IMR-90 (cell line): ENCODE measurements at regions not wholly inside any gene's neighbourhood (a gene's known extent, or its start where the extent isn't known, plus 50 kb on each side); places are given as distances from the start of the nearest gene placed in this dataset.
A peak's percentile ranks its signal among the peaks of the same experiment; 100 is the strongest.

Experiments used
- ATAC-seq: fragments of 200-7000 bp; cut with Tn5 transposase; 2 replicates; pipeline ENCODE4 v1.9.1; 2020; ENCODE audit warnings: low read depth, mild to moderate bottlenecking, moderate library complexity
- BruUV-seq: library from RNA; stranded (reverse); fragments of 400-500 nt; replicated peaks from 2 replicates; lab custom pipeline; 2021; lab: Mats Ljungman, UMichigan
- CTCF ChIA-PET: fragments of 300-600 bp; formaldehyde crosslinking; extraction: SDS; loops from one replicate; lab custom pipeline; 2021; ENCODE audit warnings: antibody characterized with exemption; lab: Yijun Ruan, JAX
- POLR2A ChIA-PET: fragments of 300-600 bp; sonication (Branson Sonifier 250); formaldehyde crosslinking; loops from one replicate; lab custom pipeline; 2022; ENCODE audit warnings: antibody characterized with exemption; ENCODE audit not compliant: unreplicated experiment; lab: Charles Lee
- DNase-seq: peaks from one replicate; pipeline ENCODE4 v3.0.0; 2013
- H2AFZ ChIP-seq: replicated peaks from 2 replicates; pipeline ENCODE3; 2013; ENCODE audit warnings: low read length, mild to moderate bottlenecking; ENCODE audit not compliant: poor library complexity
- H2AK5ac ChIP-seq: 2 replicates; pipeline ENCODE4 v1.6.1; 2013; ENCODE audit warnings: low read depth, low read length, inconsistent platforms
- H2AK9ac ChIP-seq: replicated peaks from 2 replicates; pipeline ENCODE3; 2013; ENCODE audit warnings: mild to moderate bottlenecking, low read depth, low read length, moderate library complexity; ENCODE audit not compliant: poor library complexity
- H2BK120ac ChIP-seq: 2 replicates; pipeline ENCODE4 v1.6.1; 2013; ENCODE audit warnings: low read depth, low read length, inconsistent platforms
- H2BK15ac ChIP-seq: 3 replicates; pipeline ENCODE4 v1.6.1; 2013; ENCODE audit warnings: low read depth, low read length, inconsistent platforms
- H2BK20ac ChIP-seq: 2 replicates; pipeline ENCODE4 v1.6.1; 2013; ENCODE audit warnings: low read depth, mild to moderate bottlenecking, inconsistent platforms, low read length, moderate library complexity
- H2BK5ac ChIP-seq: 2 replicates; pipeline ENCODE4 v1.6.1; 2013; ENCODE audit warnings: mild to moderate bottlenecking, low read depth, low read length, inconsistent platforms; ENCODE audit not compliant: poor library complexity, severe bottlenecking
- H3K14ac ChIP-seq: replicated peaks from 2 replicates; pipeline ENCODE4 v1.6.1; 2013; ENCODE audit warnings: low read depth, low read length, inconsistent platforms
- H3K18ac ChIP-seq: 2 replicates; pipeline ENCODE4 v1.6.1; 2013; ENCODE audit warnings: low read depth, low read length, control low read depth
- H3K23ac ChIP-seq: 2 replicates; pipeline ENCODE4 v1.6.1; 2013; ENCODE audit warnings: low read depth, low read length, inconsistent platforms
- H3K27ac ChIP-seq: 2 replicates; pipeline ENCODE4 v1.5.1; 2013; ENCODE audit warnings: mild to moderate bottlenecking, control low read depth, low read length; ENCODE audit not compliant: insufficient read depth
- H3K27me3 ChIP-seq: 2 replicates; pipeline ENCODE4 v1.6.1; 2013; ENCODE audit warnings: low read length; ENCODE audit not compliant: control insufficient read depth, insufficient read depth
- H3K36me3 ChIP-seq: 2 replicates; pipeline ENCODE4 v1.6.1; 2013; ENCODE audit warnings: low read length, mixed read lengths; ENCODE audit not compliant: control insufficient read depth, insufficient read depth
- H3K4ac ChIP-seq: 2 replicates; pipeline ENCODE4 v1.6.1; 2013; ENCODE audit warnings: low read depth, low read length, inconsistent platforms
- H3K4me1 ChIP-seq: 2 replicates; pipeline ENCODE4 v1.6.1; 2013; ENCODE audit warnings: low read length, mixed read lengths; ENCODE audit not compliant: control insufficient read depth, insufficient read depth
- H3K4me2 ChIP-seq: 2 replicates; pipeline ENCODE4 v1.6.1; 2013; ENCODE audit warnings: low read depth, mild to moderate bottlenecking, control low read depth, low read length, moderate library complexity
- H3K4me3 ChIP-seq: 2 replicates; pipeline ENCODE4 v1.5.1; 2013; ENCODE audit warnings: low read depth, mild to moderate bottlenecking, control low read depth, low read length, moderate library complexity; ENCODE audit not compliant: insufficient read depth
- H3K56ac ChIP-seq: 2 replicates; pipeline ENCODE4 v1.6.1; 2013; ENCODE audit warnings: low read length, inconsistent platforms; ENCODE audit not compliant: insufficient read depth; ENCODE audit errors: extremely low read depth
- H3K79me1 ChIP-seq, 2 experiments: 2 replicates each; pipeline ENCODE4 v1.6.1; 2013; ENCODE audit warnings: low read length in 2 of 2, inconsistent platforms in 1 of 2, low read depth in 1 of 2
- H3K9ac ChIP-seq: 2 replicates; pipeline ENCODE4 v1.6.1; 2013; ENCODE audit warnings: low read depth, low read length, control low read depth
- H3K9me1 ChIP-seq: 2 replicates; pipeline ENCODE4 v1.6.1; 2013; ENCODE audit warnings: low read length, inconsistent platforms; ENCODE audit not compliant: insufficient read depth
- H3K9me3 ChIP-seq: 2 replicates; pipeline ENCODE4 v1.6.1; 2013; ENCODE audit warnings: low read length; ENCODE audit not compliant: control insufficient read depth, insufficient read depth
- H4K20me1 ChIP-seq: 2 replicates; pipeline ENCODE4 v1.6.1; 2013; ENCODE audit warnings: low read length, inconsistent platforms; ENCODE audit not compliant: insufficient read depth
- H4K5ac ChIP-seq: 2 replicates; pipeline ENCODE4 v1.6.1; 2013; ENCODE audit warnings: mild to moderate bottlenecking, low read depth, low read length, control low read depth
- H4K8ac ChIP-seq, 2 experiments: 2 replicates each; pipeline ENCODE4 v1.6.1; 2013; ENCODE audit warnings: low read depth in 2 of 2, low read length in 2 of 2, control low read depth in 1 of 2, inconsistent platforms in 1 of 2
- H4K91ac ChIP-seq: 2 replicates; pipeline ENCODE4 v1.6.1; 2013; ENCODE audit warnings: low read depth, low read length, inconsistent platforms; ENCODE audit not compliant: insufficient read depth
- CEBPB ChIP-seq: IDR thresholded peaks from 2 replicates; pipeline ENCODE4 v1.6.1; 2012; ENCODE audit warnings: low read depth, low read length, improper control_type of control experiment
- NFE2L2 ChIP-seq: fragments of 150-350 bp; IDR thresholded peaks from 2 replicates; pipeline ENCODE4 v1.6.1; 2016; ENCODE audit warnings: low read depth, mild to moderate bottlenecking, low read length
- WGBS, 2 experiments: methylation state at CpG; one replicate each; pipeline versions ENCODE4 v1.1.5 to v1.1.7; 2013; ENCODE audit warnings: missing lambda C conversion rate in 2 of 2; ENCODE audit not compliant: insufficient read length in 1 of 2; ENCODE audit errors: extremely low coverage in 2 of 2; 5-methylcytosine and 5-hydroxymethylcytosine counted together
- dilution Hi-C: fragments of 300-500 bp; cut with HindIII; formaldehyde crosslinking; loops from one replicate; pipeline ENCODE4 v1.14.3; 2018; ENCODE audit warnings: low sequenced_read_pairs; ENCODE audit not compliant: unreplicated experiment
- in situ Hi-C: fragments of 300-500 bp; cut with MboI; formaldehyde crosslinking; loops from 3 replicates; pipeline ENCODE4 v1.14.3; 2019; ENCODE audit warnings: low sequenced_read_pairs, inconsistent platforms, mixed read lengths
- intact Hi-C: fragments of 100-400 bp; cut with micrococcal nuclease; formaldehyde crosslinking; loops from 2 replicates; pipeline ENCODE4 v1.10.0; 2022

GRCh38 chrX:34880656-34881055, 61.9 kb upstream of the FAM47B start:
- H3K14ac ChIP-seq = no peak overlapping the region
- H4K91ac ChIP-seq = no peak overlapping the region
- no peak overlapping the region for H3K27ac ChIP-seq
- H3K9me1 ChIP-seq = no peaks in the 10 kb centered on the region
- no peak overlapping the region for H2BK120ac ChIP-seq
- POLR2A ChIA-PET = no interaction called here
- H3K79me1 ChIP-seq = no peaks in the 10 kb centered on the region
- H2BK20ac ChIP-seq = no peak overlapping the region
- TF ChIP-seq NFE2L2 = no peak
- TF ChIP-seq CEBPB = no peak
- H3K4ac ChIP-seq = peak overlapping the region; percentile 48; the same call in 1 of the 2 replicates
- no peak overlapping the region for H2AK5ac ChIP-seq
- H3K56ac ChIP-seq = no peak overlapping the region
- H2BK15ac ChIP-seq = no peak overlapping the region; the same call in 2 of the 3 replicates
- no peak overlapping the region for H3K23ac ChIP-seq
- intact Hi-C loops (no loop called here), in situ Hi-C loops (no loop called here), dilution Hi-C loops (no loop called here)
- H4K5ac ChIP-seq = no peak overlapping the region
- no peak overlapping the region for H2AFZ ChIP-seq
- no peaks in the 10 kb centered on the region for H4K20me1 ChIP-seq
- BruUV-seq = no TSS peak
- no peak overlapping the region for H3K9ac ChIP-seq
- DNase-seq (peak; percentile 74), ATAC-seq (peak; percentile 53)
- no peaks in the 10 kb centered on the region for H3K36me3 ChIP-seq
- CTCF ChIA-PET = no interaction called here
- H2BK5ac ChIP-seq = peak overlapping the region; percentile 43
- H4K8ac ChIP-seq = no peak overlapping the region; a peak in 1 of 4 replicates
- H2AK9ac ChIP-seq = no peak overlapping the region
- H3K9me3 ChIP-seq = no peaks in the 10 kb centered on the region
- no peak overlapping the region for H3K4me3 ChIP-seq
- H3K4me1 ChIP-seq = peaks cover 5% of the 10 kb centered on the region; the same call in 1 of the 2 replicates
- no peak overlapping the region; the same call in 1 of the 2 replicates for H3K4me2 ChIP-seq
- no peaks in the 10 kb centered on the region for H3K27me3 ChIP-seq
- WGBS, 2 experiments = no CpG with 5 or more reads among the region's 2 CpGs
- H3K18ac ChIP-seq = no peak overlapping the region
